H1 (cell line): ENCODE measurements at regions not wholly inside any gene's neighbourhood (a gene's known extent, or its start where the extent isn't known, plus 50 kb on each side); places are given as distances from the start of the nearest gene placed in this dataset.

Experiments used
- CTCF ChIA-PET: fragments of 300-600 bp; sonication (Branson Sonifier 250); formaldehyde crosslinking; loops from one replicate; lab custom pipeline; 2021; ENCODE audit not compliant: partially characterized antibody; lab: Charles Lee
- POLR2A ChIA-PET: fragments of 300-600 bp; sonication (Branson Sonifier 250); formaldehyde crosslinking; loops from one replicate; lab custom pipeline; 2021; ENCODE audit warnings: inconsistent platforms; ENCODE audit not compliant: partially characterized antibody; lab: Charles Lee
- DNase-seq, 2 experiments: peaks; one replicate each; pipeline versions ENCODE4 v3.0.0 to v3.0.0-alpha.2; 2010 to 2022; ENCODE audit warnings: low spot score in 2 of 2, low read depth in 1 of 2, mixed read lengths in 1 of 2
- FAIRE-seq: peaks from 2 replicates; lab custom pipeline; 2011; peaks lifted over from hg19 to GRCh38; lab: Jason Lieb, UNC
- H2AFZ ChIP-seq: 2 replicates; pipeline ENCODE4 v1.8.1; 2012; ENCODE audit warnings: low read length, inconsistent platforms
- H2AK5ac ChIP-seq: 2 replicates; pipeline ENCODE4 v1.6.1; 2013; ENCODE audit warnings: low read depth, low read length
- H2BK120ac ChIP-seq: replicated peaks from 2 replicates; pipeline ENCODE3; 2013; ENCODE audit warnings: low read depth, low read length, inconsistent platforms
- H2BK12ac ChIP-seq: 2 replicates; pipeline ENCODE4 v1.6.1; 2013; ENCODE audit warnings: low read depth, low read length
- H2BK15ac ChIP-seq: 2 replicates; pipeline ENCODE4 v1.6.1; 2013; ENCODE audit warnings: low read length
- H2BK20ac ChIP-seq: 2 replicates; pipeline ENCODE4 v1.6.1; 2013; ENCODE audit warnings: low read length
- H2BK5ac ChIP-seq: 2 replicates; pipeline ENCODE4 v1.6.1; 2013; ENCODE audit warnings: low read depth, low read length
- H3K14ac ChIP-seq: 2 replicates; pipeline ENCODE4 v1.6.1; 2013; ENCODE audit warnings: inconsistent platforms; ENCODE audit not compliant: insufficient read length
- H3K18ac ChIP-seq: 2 replicates; pipeline ENCODE4 v1.6.1; 2013; ENCODE audit warnings: low read length; ENCODE audit errors: extremely low read depth
- H3K23ac ChIP-seq: 2 replicates; pipeline ENCODE4 v1.6.1; 2013; ENCODE audit warnings: inconsistent platforms; ENCODE audit not compliant: insufficient read length
- H3K23me2 ChIP-seq: 2 replicates; pipeline ENCODE4 v1.6.1; 2013; ENCODE audit warnings: low read depth, low read length
- H3K27ac ChIP-seq: 2 replicates; pipeline ENCODE4 v1.6.1; 2011; ENCODE audit warnings: low read depth, low read length, inconsistent platforms
- H3K27me3 ChIP-seq, 4 experiments: replicated peaks in 1 of 4; 1 replicate in 1 of 4; 2 replicates in 3 of 4; pipeline versions ENCODE4 v1.6.1 to v1.8.1; 2011 to 2013; ENCODE audit warnings: low read length in 3 of 4, mild to moderate bottlenecking in 3 of 4, inconsistent platforms in 2 of 4, mixed read lengths in 2 of 4, moderate library complexity in 1 of 4; ENCODE audit not compliant: control insufficient read depth in 3 of 4, insufficient read depth in 3 of 4; ENCODE audit errors: extremely low read depth in 1 of 4
- H3K36me3 ChIP-seq, 4 experiments: 2 replicates each; pipeline versions ENCODE4 v1.6.1 to v1.8.1; 2011 to 2013; ENCODE audit warnings: mild to moderate bottlenecking in 4 of 4, low read length in 3 of 4, moderate library complexity in 2 of 4, control low read depth in 1 of 4, inconsistent platforms in 1 of 4; ENCODE audit not compliant: insufficient read depth in 4 of 4, control insufficient read depth in 2 of 4
- H3K4ac ChIP-seq: replicated peaks from 2 replicates; pipeline ENCODE3; 2013; ENCODE audit warnings: low read length, low read depth, mixed read lengths, inconsistent platforms; ENCODE audit not compliant: insufficient read length
- H3K4me1 ChIP-seq, 4 experiments: replicated peaks in 1 of 4; 1 replicate in 1 of 4; 2 replicates in 3 of 4; pipeline versions ENCODE4 v1.6.1 to v1.8.1; 2011 to 2013; ENCODE audit warnings: low read length in 3 of 4, inconsistent platforms in 2 of 4, mixed read lengths in 1 of 4; ENCODE audit not compliant: insufficient read depth in 4 of 4, control insufficient read depth in 3 of 4
- H3K4me2 ChIP-seq, 2 experiments: 2 replicates each; pipeline versions ENCODE4 v1.6.1 to v1.8.1; 2011 to 2013; ENCODE audit warnings: low read depth in 2 of 2, low read length in 2 of 2, control low read depth in 1 of 2, inconsistent platforms in 1 of 2, mild to moderate bottlenecking in 1 of 2; ENCODE audit not compliant: insufficient read depth in 1 of 2
- H3K4me3 ChIP-seq, 4 experiments: fragments of 200-600, 300-600 bp in 1 of 4; sonication (generic), shearing (Covaris generic), sonication (Bioruptor Twin) in 1 of 4; 2 replicates each; pipeline versions ENCODE4 v1.5.1 to v1.8.1; 2011 to 2016; ENCODE audit warnings: low read length in 4 of 4, low read depth in 3 of 4, control low read depth in 2 of 4, inconsistent platforms in 2 of 4, mild to moderate bottlenecking in 2 of 4, mixed read lengths in 1 of 4, moderate library complexity in 1 of 4; ENCODE audit not compliant: insufficient read depth in 2 of 4; ENCODE audit errors: extremely low read depth in 1 of 4
- H3K56ac ChIP-seq: replicated peaks from 2 replicates; pipeline ENCODE3; 2013; ENCODE audit warnings: low read depth, mild to moderate bottlenecking, mixed read lengths, low read length, inconsistent platforms; ENCODE audit not compliant: insufficient read length
- H3K79me1 ChIP-seq: 2 replicates; pipeline ENCODE4 v1.6.1; 2013; ENCODE audit warnings: low read depth, low read length, control low read depth
- H3K79me2 ChIP-seq, 2 experiments: 2 replicates each; pipeline versions ENCODE4 v1.6.1 to v1.8.1; 2012 to 2013; ENCODE audit warnings: low read length in 2 of 2, mild to moderate bottlenecking in 2 of 2, inconsistent platforms in 1 of 2; ENCODE audit not compliant: insufficient read depth in 2 of 2, control insufficient read depth in 1 of 2
- H3K9ac ChIP-seq, 4 experiments: replicated peaks in 1 of 4; 1 replicate in 1 of 4; 2 replicates in 3 of 4; pipeline versions ENCODE4 v1.6.1 to v1.8.1; 2011 to 2013; ENCODE audit warnings: low read depth in 3 of 4, low read length in 3 of 4, control low read depth in 2 of 4, mild to moderate bottlenecking in 2 of 4, moderate library complexity in 2 of 4, inconsistent platforms in 1 of 4; ENCODE audit errors: extremely low read depth in 1 of 4
- H3K9me3 ChIP-seq, 2 experiments: 2 replicates each; pipeline versions ENCODE4 v1.6.1 to v1.8.1; 2012 to 2013; ENCODE audit warnings: mild to moderate bottlenecking in 2 of 2, moderate library complexity in 2 of 2, control low read depth in 1 of 2, inconsistent platforms in 1 of 2, low read depth in 1 of 2, low read length in 1 of 2, mixed read lengths in 1 of 2; ENCODE audit not compliant: insufficient read depth in 2 of 2
- H4K20me1 ChIP-seq, 2 experiments: replicated peaks in 1 of 2; 2 replicates each; pipeline versions ENCODE3 to v1.8.1; 2011 to 2013; ENCODE audit warnings: inconsistent platforms in 2 of 2, low read length in 2 of 2, mild to moderate bottlenecking in 1 of 2; ENCODE audit not compliant: insufficient read depth in 2 of 2, control insufficient read depth in 1 of 2
- H4K5ac ChIP-seq: 2 replicates; pipeline ENCODE4 v1.6.1; 2013; ENCODE audit warnings: low read length, low read depth, mixed read lengths, inconsistent platforms; ENCODE audit not compliant: insufficient read length
- H4K8ac ChIP-seq: 2 replicates; pipeline ENCODE4 v1.8.0; 2013; ENCODE audit warnings: mild to moderate bottlenecking, moderate library complexity, low read length, inconsistent platforms; ENCODE audit not compliant: insufficient read depth; ENCODE audit errors: extremely low read depth
- H4K91ac ChIP-seq: replicated peaks from 2 replicates; pipeline ENCODE3; 2013; ENCODE audit warnings: low read length, mixed read lengths, inconsistent platforms; ENCODE audit not compliant: insufficient read length
- POU5F1 ChIP-seq: IDR thresholded peaks from 2 replicates; pipeline ENCODE4 v1.6.1; 2011; ENCODE audit warnings: low read depth, mild to moderate bottlenecking, low read length, moderate library complexity
- RFX5 ChIP-seq: IDR thresholded peaks from 2 replicates; pipeline ENCODE4 v1.6.1; 2011; ENCODE audit warnings: low read depth, low read length, improper control_type of control experiment, borderline replicate concordance
- RXRA ChIP-seq: IDR thresholded peaks from 2 replicates; pipeline ENCODE4 v1.6.1; 2011; ENCODE audit warnings: low read depth, mild to moderate bottlenecking, low read length, moderate library complexity; ENCODE audit not compliant: insufficient read depth
- WGBS, 2 experiments: shearing (Covaris generic) in 1 of 2; methylation state at CpG; one replicate each; pipeline versions ENCODE4 v1.1.6 to v1.1.7; 2013 to 2015; ENCODE audit warnings: low lambda C conversion rate in 2 of 2, mixed read lengths in 2 of 2, inconsistent platforms in 1 of 2, low coverage in 1 of 2, missing lambda C conversion rate in 1 of 2; ENCODE audit not compliant: insufficient replicate concordance in 2 of 2, insufficient coverage in 1 of 2, insufficient read length in 1 of 2; ENCODE audit errors: extremely low coverage in 1 of 2, missing lambda C conversion rate in 1 of 2; 5-methylcytosine and 5-hydroxymethylcytosine counted together

GRCh38 chr6:23561732-23562131 is 564.3 kb upstream of the NRSN1 start:
- DNase-seq (no peak), FAIRE-seq (no peak)
- no peaks in the 10 kb centered on the region for H3K9me3 ChIP-seq
- H2BK15ac ChIP-seq, result no peak overlapping the region
- H4K5ac ChIP-seq, result no peak overlapping the region
- H3K79me1 ChIP-seq, result no peaks in the 10 kb centered on the region
- no peaks in the 10 kb centered on the region for H4K20me1 ChIP-seq
- H2BK5ac ChIP-seq, result no peak overlapping the region
- no peak overlapping the region for H3K23ac ChIP-seq
- CTCF ChIA-PET, result interaction anchor here (0.6 kb wide), 1 partner anchor 136 kb away, joined by 3 read pairs; no protein-coding TSS in a partner anchor
- no peak overlapping the region for H3K9ac ChIP-seq
- no peak overlapping the region for H2BK120ac ChIP-seq
- no peaks in the 10 kb centered on the region for H3K36me3 ChIP-seq
- no peaks in the 10 kb centered on the region for H3K27me3 ChIP-seq
- H3K27ac ChIP-seq, result no peak overlapping the region
- no peak overlapping the region for H4K91ac ChIP-seq
- H3K56ac ChIP-seq, result no peak overlapping the region
- H3K4me2 ChIP-seq, result 0 out of 4 replicates have a peak overlapping the region, but pooled peaks of 1 of the 2 experiments have one; percentile 25
- no peak overlapping the region for H4K8ac ChIP-seq
- no peak overlapping the region for H2BK12ac ChIP-seq
- no peak overlapping the region for H3K14ac ChIP-seq
- H3K18ac ChIP-seq, result no peak overlapping the region
- no peak overlapping the region for H3K4me3 ChIP-seq
- H3K23me2 ChIP-seq, result no peaks in the 10 kb centered on the region
- H3K4ac ChIP-seq, result no peak overlapping the region
- 88% methylated on average over 1 of the region's 1 CpG; no CpG with 5 or more reads in 1 of the 2 experiments for WGBS, 2 experiments
- no peak overlapping the region for H2AK5ac ChIP-seq
- H2AFZ ChIP-seq, result no peak overlapping the region
- TF ChIP-seq RXRA (no peak), RFX5 (no peak), POU5F1 (0 out of 2 replicates have a peak, but pooled peaks have one; percentile 26)
- H3K4me1 ChIP-seq, result peaks cover 0 to 5% (median 4%) of the 10 kb centered on the region in 4 experiments; a peak in 3 of 7 replicates
- no peak overlapping the region for H2BK20ac ChIP-seq
- no peaks in the 10 kb centered on the region for H3K79me2 ChIP-seq
- POLR2A ChIA-PET, result no interaction called here
